ENCODE measurements at regions not wholly inside any gene's neighbourhood (a gene's known extent, or its start where the extent isn't known, plus 50 kb on each side); places are given as distances from the start of the nearest gene placed in this dataset.

GRCh38 chr2:71892423-71892730, 255.3 kb downstream of the CYP26B1 start:
- Histone ChIP-seq H3K36me3 (replicated peaks in 1 of 2; ENCODE audit: control insufficient read depth in 1 of 2, insufficient read depth in 2 of 2, low read length in 2 of 2) (no peaks in the 10 kb centered on the region), H4K20me1 (ENCODE audit: insufficient read depth, low read length) (no peaks in the 10 kb centered on the region), H3K4me1 (ENCODE audit: insufficient read depth, low read length) (no peaks in the 10 kb centered on the region), H2AFZ (ENCODE audit: low read length) (no peak overlapping the region), H3K79me2 (ENCODE audit: insufficient read depth, low read length) (no peaks in the 10 kb centered on the region), H3K9me3 (ENCODE audit: low read length) (no peaks in the 10 kb centered on the region), H3K4me3 (replicated peaks in 1 of 3; ENCODE audit: insufficient read depth in 1 of 3, low read depth in 2 of 3, low read length in 3 of 3) (no peak overlapping the region), H3K9ac (ENCODE audit: insufficient read depth, low read depth, low read length) (no peak overlapping the region), H3K27ac (ENCODE audit: extremely low read length, insufficient read depth, low read length) (no peak overlapping the region), H3K27me3 (ENCODE audit: control insufficient read depth in 1 of 2, insufficient read depth in 2 of 2, low read length in 2 of 2) (peaks cover 9 to 41% of the 10 kb centered on the region in 2 experiments; a peak in 4 of 5 replicates), H3K4me2 (ENCODE audit: low read depth, low read length) (no peak overlapping the region)
- intact Hi-C loops (cut with micrococcal nuclease; ENCODE audit: unreplicated experiment), result no loop called here
- 26% methylated on average over 2 of the region's 2 CpGs for WGBS (ENCODE audit: low lambda C conversion rate)
- ChIA-PET POLR2A (no interaction called here), CTCF (ENCODE audit: low intra/inter-chr PET ratio, low total read pairs) (no interaction called here)
- no peak for ATAC-seq
- TF ChIP-seq ZNF704 (CRISPR knock-in tag; IDR thresholded peaks at IDR 0.05; ENCODE audit: borderline replicate concordance), result no peak
- no peak for TF ChIP-seq ZNF629 (CRISPR knock-in tag; conservative IDR thresholded peaks at IDR 0.05)
- no peak for TF ChIP-seq ZNF207 (IDR thresholded peaks at IDR 0.05; ENCODE audit: borderline replicate concordance)
- no peak for TF ChIP-seq TCF7 (IDR thresholded peaks at IDR 0.05; ENCODE audit: low read depth)
- FAIRE-seq, result no peak
- no TSS peak for BruUV-seq (replicated peaks)
- no peak for DNase-seq (ENCODE audit: low spot score)
- in situ Hi-C loops (cut with HindIII; ENCODE audit: extremely low pct_ligation_motif_present, low pct_unique_long_range_greater_than_20kb), result no loop called here

DNA sequence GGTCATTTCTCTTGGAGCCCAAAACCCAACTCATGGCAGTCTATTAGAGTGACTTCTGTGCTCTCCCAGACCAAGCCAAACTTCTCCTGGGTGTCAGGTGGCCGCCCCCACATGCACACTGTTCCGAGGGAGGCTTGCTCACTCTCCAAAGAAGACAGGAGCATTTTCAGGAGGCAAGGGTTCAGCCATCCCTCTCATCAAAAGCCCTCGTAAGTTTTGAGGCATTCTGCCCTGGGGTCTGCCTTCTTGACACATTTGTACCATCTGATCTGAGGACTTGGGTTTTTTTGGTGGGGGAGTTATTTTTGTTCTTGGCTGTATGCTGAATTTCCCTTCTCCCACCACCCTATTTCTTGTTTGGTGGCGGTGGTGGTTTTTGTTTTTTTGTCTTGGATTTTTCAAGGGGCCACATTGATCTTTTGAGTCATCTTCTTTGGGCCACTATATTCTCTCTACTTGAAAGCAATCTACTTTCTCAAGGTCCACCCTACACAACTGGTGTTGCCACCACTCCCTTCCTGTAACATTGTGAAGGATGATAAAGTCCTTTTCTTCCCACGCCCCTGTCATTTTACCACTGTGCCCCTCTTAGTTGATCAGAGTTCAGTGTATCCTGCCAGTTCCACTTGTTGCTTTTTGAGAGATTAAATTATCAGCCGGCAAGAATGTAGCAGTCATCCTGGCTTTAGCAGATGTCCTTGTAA, 255.8 kb downstream of the CYP26B1 start:
- DNase-seq (ENCODE audit: low spot score) (no peak), ATAC-seq (no peak), FAIRE-seq (no peak)
- in situ Hi-C loops (cut with HindIII; ENCODE audit: extremely low pct_ligation_motif_present, low pct_unique_long_range_greater_than_20kb) (no loop called here), intact Hi-C loops (cut with micrococcal nuclease; ENCODE audit: unreplicated experiment) (no loop called here)
- H3K79me2 ChIP-seq (ENCODE audit: insufficient read depth, low read length), result no peaks in the 10 kb centered on the region
- no peak overlapping the region for H3K9ac ChIP-seq (ENCODE audit: insufficient read depth, low read depth, low read length)
- CTCF ChIA-PET (ENCODE audit: low intra/inter-chr PET ratio, low total read pairs), result no interaction called here
- no peaks in the 10 kb centered on the region for H3K4me1 ChIP-seq (ENCODE audit: insufficient read depth, low read length)
- H3K4me2 ChIP-seq (ENCODE audit: low read depth, low read length), result no peak overlapping the region
- no peaks in the 10 kb centered on the region for H4K20me1 ChIP-seq (ENCODE audit: insufficient read depth, low read length)
- no peak overlapping the region for H3K4me3 ChIP-seq (replicated peaks in 1 of 3; ENCODE audit: insufficient read depth in 1 of 3, low read depth in 2 of 3, low read length in 3 of 3)
- no TSS peak for BruUV-seq (replicated peaks)
- no peaks in the 10 kb centered on the region for H3K36me3 ChIP-seq (replicated peaks in 1 of 2; ENCODE audit: control insufficient read depth in 1 of 2, insufficient read depth in 2 of 2, low read length in 2 of 2)
- H3K9me3 ChIP-seq (ENCODE audit: low read length), result no peaks in the 10 kb centered on the region
- TF ChIP-seq ZFP90 (CRISPR knock-in tag; IDR thresholded peaks at IDR 0.05; ENCODE audit: borderline replicate concordance) (no peak), ZSCAN25 (CRISPR knock-in tag; IDR thresholded peaks at IDR 0.05) (no peak), SRSF4 (IDR thresholded peaks at IDR 0.05; ENCODE audit: low read depth, low read length, poor library complexity, severe bottlenecking) (no peak)
- TF ChIP-seq, protein P1, sequence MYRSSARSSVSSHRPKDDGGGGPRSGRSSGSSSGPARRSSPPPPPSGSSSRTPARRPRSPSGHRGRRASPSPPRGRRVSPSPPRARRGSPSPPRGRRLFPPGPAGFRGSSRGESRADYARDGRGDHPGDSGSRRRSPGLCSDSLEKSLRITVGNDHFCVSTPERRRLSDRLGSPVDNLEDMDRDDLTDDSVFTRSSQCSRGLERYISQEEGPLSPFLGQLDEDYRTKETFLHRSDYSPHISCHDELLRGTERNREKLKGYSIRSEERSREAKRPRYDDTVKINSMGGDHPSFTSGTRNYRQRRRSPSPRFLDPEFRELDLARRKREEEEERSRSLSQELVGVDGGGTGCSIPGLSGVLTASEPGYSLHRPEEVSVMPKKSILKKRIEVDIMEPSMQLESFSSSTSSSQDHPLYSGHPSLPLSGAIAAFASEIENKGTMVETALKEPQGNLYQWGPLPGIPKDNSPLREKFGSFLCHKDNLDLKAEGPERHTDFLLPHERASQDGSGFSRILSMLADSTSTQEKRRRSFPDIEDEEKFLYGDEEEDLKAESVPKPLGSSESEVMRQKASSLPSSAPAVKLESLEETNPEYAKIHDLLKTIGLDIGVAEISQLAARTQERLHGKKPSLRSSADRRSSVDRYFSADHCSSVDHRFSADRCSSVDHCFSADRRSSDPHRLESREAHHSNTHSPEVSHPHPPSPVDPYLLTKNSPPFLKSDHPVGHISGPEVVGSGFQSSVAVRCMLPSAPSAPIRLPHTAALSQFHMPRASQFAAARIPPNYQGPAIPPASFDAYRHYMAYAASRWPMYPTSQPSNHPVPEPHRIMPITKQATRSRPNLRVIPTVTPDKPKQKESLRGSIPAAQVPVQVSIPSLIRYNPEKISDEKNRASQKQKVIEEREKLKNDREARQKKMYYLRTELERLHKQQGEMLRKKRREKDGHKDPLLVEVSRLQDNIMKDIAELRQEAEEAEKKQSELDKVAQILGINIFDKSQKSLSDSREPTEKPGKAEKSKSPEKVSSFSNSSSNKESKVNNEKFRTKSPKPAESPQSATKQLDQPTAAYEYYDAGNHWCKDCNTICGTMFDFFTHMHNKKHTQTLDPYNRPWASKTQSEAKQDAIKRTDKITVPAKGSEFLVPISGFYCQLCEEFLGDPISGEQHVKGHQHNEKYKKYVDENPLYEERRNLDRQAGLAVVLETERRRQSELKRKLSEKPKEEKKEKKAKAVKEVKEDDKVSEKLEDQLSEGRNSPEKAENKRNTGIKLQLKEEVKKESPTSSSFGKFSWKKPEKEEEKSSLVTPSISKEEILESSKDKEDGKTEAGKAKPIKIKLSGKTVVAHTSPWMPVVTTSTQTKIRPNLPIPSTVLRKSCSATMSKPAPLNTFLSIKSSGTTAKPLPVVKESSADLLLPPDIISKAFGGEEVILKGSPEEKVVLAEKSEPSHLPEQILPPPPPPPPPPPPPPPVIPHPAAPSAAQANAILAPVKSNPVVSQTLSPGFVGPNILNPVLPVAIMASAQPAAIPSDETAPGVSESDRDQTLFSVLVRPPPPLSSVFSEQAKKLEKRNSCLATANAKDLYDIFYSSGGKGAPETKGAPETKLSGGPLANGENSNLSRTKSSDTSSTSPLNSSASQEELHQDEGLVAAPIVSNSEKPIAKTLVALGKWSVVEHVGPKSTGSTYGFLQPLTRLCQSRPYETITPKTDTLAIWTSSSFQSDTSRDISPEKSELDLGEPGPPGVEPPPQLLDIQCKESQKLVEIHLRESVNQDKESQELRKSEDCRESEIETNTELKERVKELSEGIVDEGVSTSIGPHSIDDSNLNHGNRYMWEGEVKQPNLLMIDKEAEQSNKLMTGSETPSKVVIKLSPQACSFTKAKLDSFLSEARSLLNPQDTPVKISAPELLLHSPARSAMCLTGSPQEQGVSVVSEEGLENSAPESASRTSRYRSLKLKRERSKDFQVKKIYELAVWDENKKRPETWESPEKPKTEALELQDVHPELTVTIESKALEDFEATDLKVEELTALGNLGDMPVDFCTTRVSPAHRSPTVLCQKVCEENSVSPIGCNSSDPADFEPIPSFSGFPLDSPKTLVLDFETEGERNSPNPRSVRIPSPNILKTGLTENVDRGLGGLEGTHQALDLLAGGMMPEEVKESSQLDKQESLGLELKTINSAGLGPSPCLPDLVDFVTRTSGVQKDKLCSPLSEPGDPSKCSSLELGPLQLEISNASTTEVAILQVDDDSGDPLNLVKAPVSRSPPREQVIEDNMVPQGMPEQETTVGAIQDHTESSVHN (CRISPR knock-in tag; IDR thresholded peaks at IDR 0.05), result no peak
- 7% methylated on average over 6 of the region's 6 CpGs for WGBS (ENCODE audit: low lambda C conversion rate)
- no peak overlapping the region for H2AFZ ChIP-seq (ENCODE audit: low read length)
- no peak overlapping the region for H3K27ac ChIP-seq (ENCODE audit: extremely low read length, insufficient read depth, low read length)
- POLR2A ChIA-PET, result no interaction called here
- H3K27me3 ChIP-seq (ENCODE audit: control insufficient read depth in 1 of 2, insufficient read depth in 2 of 2, low read length in 2 of 2), result peaks cover 7 to 36% of the 10 kb centered on the region in 2 experiments; a peak in 4 of 5 replicates

All from HepG2 (cell line).